ENCODE measurements at regions not wholly inside any gene's neighbourhood (a gene's known extent, or its start where the extent isn't known, plus 50 kb on each side); places are given as distances from the start of the nearest gene placed in this dataset.

DNA sequence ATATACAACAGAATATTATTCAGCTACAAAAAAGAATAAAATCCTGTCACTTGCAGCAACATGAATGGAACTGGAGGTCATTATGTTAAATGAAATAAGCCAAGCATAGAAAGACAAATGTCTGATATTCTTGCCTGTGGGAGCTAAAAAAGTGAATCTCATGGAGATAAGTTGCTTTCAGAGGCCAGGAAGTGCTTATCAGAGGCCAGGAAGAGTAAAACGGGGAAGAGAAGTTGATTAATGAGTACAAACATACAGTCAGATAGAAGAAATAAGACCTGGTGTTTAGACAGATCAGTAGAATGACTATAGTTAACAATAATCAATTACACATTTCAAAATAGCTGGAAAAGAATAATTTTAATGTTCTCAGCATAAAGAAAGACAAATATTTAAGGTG lies 54.4 kb upstream of the CPHXL start:
- Histone ChIP-seq H3K27ac (ENCODE audit: low read depth, low read length) (no peak overlapping the region), H3K4me2 (ENCODE audit: low read length) (no peak overlapping the region), H3K4me3 (ENCODE audit: low read length) (no peak overlapping the region), H3K9me3 (ENCODE audit: control insufficient read depth, insufficient read depth, low read length) (no peaks in the 10 kb centered on the region), H3K4me1 (ENCODE audit: control insufficient read depth, low read length) (peaks cover 31% of the 10 kb centered on the region), H4K20me1 (ENCODE audit: control insufficient read depth, insufficient read depth, low read depth, low read length) (no peaks in the 10 kb centered on the region), H3K9me2 (replicated peaks; ENCODE audit: control insufficient read depth, low read length) (no peaks in the 10 kb centered on the region), H3K27me3 (ENCODE audit: control insufficient read depth, low read length) (no peaks in the 10 kb centered on the region), H3K79me2 (ENCODE audit: control insufficient read depth, low read length) (no peaks in the 10 kb centered on the region), H3F3A (ENCODE audit: control insufficient read depth, insufficient read depth) (no peaks in the 10 kb centered on the region), H3K36me3 (ENCODE audit: control insufficient read depth, low read length) (no peaks in the 10 kb centered on the region)
- TF ChIP-seq, protein P1, sequence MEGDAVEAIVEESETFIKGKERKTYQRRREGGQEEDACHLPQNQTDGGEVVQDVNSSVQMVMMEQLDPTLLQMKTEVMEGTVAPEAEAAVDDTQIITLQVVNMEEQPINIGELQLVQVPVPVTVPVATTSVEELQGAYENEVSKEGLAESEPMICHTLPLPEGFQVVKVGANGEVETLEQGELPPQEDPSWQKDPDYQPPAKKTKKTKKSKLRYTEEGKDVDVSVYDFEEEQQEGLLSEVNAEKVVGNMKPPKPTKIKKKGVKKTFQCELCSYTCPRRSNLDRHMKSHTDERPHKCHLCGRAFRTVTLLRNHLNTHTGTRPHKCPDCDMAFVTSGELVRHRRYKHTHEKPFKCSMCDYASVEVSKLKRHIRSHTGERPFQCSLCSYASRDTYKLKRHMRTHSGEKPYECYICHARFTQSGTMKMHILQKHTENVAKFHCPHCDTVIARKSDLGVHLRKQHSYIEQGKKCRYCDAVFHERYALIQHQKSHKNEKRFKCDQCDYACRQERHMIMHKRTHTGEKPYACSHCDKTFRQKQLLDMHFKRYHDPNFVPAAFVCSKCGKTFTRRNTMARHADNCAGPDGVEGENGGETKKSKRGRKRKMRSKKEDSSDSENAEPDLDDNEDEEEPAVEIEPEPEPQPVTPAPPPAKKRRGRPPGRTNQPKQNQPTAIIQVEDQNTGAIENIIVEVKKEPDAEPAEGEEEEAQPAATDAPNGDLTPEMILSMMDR (IDR thresholded peaks at IDR 0.05; ENCODE audit: low read depth, low read length, poor library complexity, severe bottlenecking): no peak
- TF ChIP-seq EZH2phosphoT487 (IDR thresholded peaks at IDR 0.05; ENCODE audit: borderline replicate concordance, low read length): no peak

DNA sequence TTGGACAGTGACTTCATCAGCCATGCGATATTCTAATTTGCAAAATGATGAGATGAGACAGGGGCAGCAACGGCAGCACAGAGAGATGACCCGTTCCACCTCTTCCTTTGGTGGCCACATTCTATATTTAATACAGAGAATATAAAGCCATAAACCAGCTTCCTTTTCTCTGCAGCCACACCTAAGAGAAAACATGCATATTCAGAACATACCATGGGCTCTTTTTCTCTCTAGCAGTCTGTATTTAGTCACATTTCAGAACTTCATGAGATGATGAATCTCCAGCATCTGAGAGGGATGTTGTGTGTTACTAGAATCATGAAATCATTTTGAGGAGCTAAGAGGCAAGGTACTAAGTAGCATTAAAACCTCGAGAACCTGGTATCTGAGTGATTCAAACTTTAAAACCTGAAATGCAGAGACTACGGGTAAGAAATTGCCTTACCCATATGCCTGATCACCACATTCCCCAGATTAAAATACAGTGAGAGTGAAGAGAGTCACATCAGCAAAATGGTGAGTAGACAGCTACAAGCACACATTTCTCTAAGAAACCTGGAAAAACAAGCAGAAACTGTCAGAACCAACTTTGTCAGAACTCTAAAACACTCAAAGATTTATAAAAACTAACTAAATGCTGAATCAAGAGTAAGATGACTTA lies 55.5 kb upstream of the CPHXL start:
- no peaks in the 10 kb centered on the region for H3F3A ChIP-seq (ENCODE audit: control insufficient read depth, insufficient read depth)
- no peaks in the 10 kb centered on the region for H3K9me2 ChIP-seq (replicated peaks; ENCODE audit: control insufficient read depth, low read length)
- no peaks in the 10 kb centered on the region for H3K36me3 ChIP-seq (ENCODE audit: control insufficient read depth, low read length)
- no peak overlapping the region for H3K27ac ChIP-seq (ENCODE audit: low read depth, low read length)
- no peaks in the 10 kb centered on the region for H3K9me3 ChIP-seq (ENCODE audit: control insufficient read depth, insufficient read depth, low read length)
- H3K4me1 ChIP-seq (ENCODE audit: control insufficient read depth, low read length): peaks cover 25% of the 10 kb centered on the region
- no peak overlapping the region for H3K4me3 ChIP-seq (ENCODE audit: low read length)
- H3K79me2 ChIP-seq (ENCODE audit: control insufficient read depth, low read length): no peaks in the 10 kb centered on the region
- H4K20me1 ChIP-seq (ENCODE audit: control insufficient read depth, insufficient read depth, low read depth, low read length): no peaks in the 10 kb centered on the region
- TF ChIP-seq, protein P1 (IDR thresholded peaks at IDR 0.05; ENCODE audit: low read depth, low read length, poor library complexity, severe bottlenecking): no peak
- TF ChIP-seq EZH2phosphoT487 (IDR thresholded peaks at IDR 0.05; ENCODE audit: borderline replicate concordance, low read length): no peak
- 0 out of 2 replicates have a peak overlapping the region, but pooled peaks have one; percentile 13 for H3K4me2 ChIP-seq (ENCODE audit: low read length)
- H3K27me3 ChIP-seq (ENCODE audit: control insufficient read depth, low read length): no peaks in the 10 kb centered on the region

DNA sequence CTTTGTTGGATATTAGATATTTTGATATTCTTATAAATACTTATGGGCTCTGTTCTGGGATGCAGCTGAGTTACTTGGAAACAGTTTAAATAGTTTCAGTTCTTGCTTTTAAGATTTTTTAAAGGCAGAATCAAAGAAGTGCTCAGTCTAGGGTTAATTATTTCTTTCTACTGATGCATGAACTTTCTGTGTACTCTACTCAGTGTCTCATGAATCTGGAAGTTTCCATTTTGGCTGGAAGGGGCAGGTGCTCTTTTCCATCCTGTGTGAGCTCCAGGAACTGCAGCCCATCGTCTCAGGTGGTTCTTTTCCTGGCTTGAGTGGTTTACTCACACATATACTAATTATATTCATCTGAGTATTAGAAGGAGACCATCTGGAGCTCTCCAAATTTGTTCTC lies 61.1 kb upstream of the CPHXL start:
- peaks cover 26% of the 10 kb centered on the region for H3K4me1 ChIP-seq (ENCODE audit: control insufficient read depth, low read length)
- H3K4me3 ChIP-seq (ENCODE audit: low read length): no peak overlapping the region; the same call in 1 of the 2 replicates
- H4K20me1 ChIP-seq (ENCODE audit: control insufficient read depth, insufficient read depth, low read depth, low read length): no peaks in the 10 kb centered on the region
- H3K36me3 ChIP-seq (ENCODE audit: control insufficient read depth, low read length): no peaks in the 10 kb centered on the region
- H3K9me3 ChIP-seq (ENCODE audit: control insufficient read depth, insufficient read depth, low read length): no peaks in the 10 kb centered on the region
- peaks cover 7% of the 10 kb centered on the region; the same call in 1 of the 2 replicates for H3F3A ChIP-seq (ENCODE audit: control insufficient read depth, insufficient read depth)
- H3K79me2 ChIP-seq (ENCODE audit: control insufficient read depth, low read length): no peaks in the 10 kb centered on the region
- TF ChIP-seq, protein P1 (IDR thresholded peaks at IDR 0.05; ENCODE audit: low read depth, low read length, poor library complexity, severe bottlenecking): no peak
- TF ChIP-seq EZH2phosphoT487 (IDR thresholded peaks at IDR 0.05; ENCODE audit: borderline replicate concordance, low read length): no peak
- peak overlapping the region; percentile 51 for H3K4me2 ChIP-seq (ENCODE audit: low read length)
- H3K27me3 ChIP-seq (ENCODE audit: control insufficient read depth, low read length): no peaks in the 10 kb centered on the region
- H3K27ac ChIP-seq (ENCODE audit: low read depth, low read length): peak overlapping the region; percentile 12; the same call in 1 of the 2 replicates
- no peaks in the 10 kb centered on the region for H3K9me2 ChIP-seq (replicated peaks; ENCODE audit: control insufficient read depth, low read length)
